HG03066 (cell line): ENCODE measurements at regions not wholly inside any gene's neighbourhood (a gene's known extent, or its start where the extent isn't known, plus 50 kb on each side); places are given as distances from the start of the nearest gene placed in this dataset.
"Not testable (repeated sequence)": the region's sequence is repeated elsewhere in the genome, so short reads cannot be mapped to it uniquely, and the experiment has no call there.

Experiments
- ATAC-seq: cut with Tn5 transposase; IDR thresholded peaks from one replicate; pipeline ENCODE4 v1.9.1; 2021; ENCODE audit warnings: low read depth; ENCODE audit not compliant: unreplicated experiment

GRCh38 chrX:39672405-39672804, 425.4 kb downstream of the BCOR start:
- ATAC-seq, result no peak

GRCh38 chrX:39674490-39675161, 423.1 kb downstream of the BCOR start:
- no peak for ATAC-seq

GRCh38 chrX:39675162-39675553, 422.6 kb downstream of the BCOR start:
- no peak for ATAC-seq

DNA sequence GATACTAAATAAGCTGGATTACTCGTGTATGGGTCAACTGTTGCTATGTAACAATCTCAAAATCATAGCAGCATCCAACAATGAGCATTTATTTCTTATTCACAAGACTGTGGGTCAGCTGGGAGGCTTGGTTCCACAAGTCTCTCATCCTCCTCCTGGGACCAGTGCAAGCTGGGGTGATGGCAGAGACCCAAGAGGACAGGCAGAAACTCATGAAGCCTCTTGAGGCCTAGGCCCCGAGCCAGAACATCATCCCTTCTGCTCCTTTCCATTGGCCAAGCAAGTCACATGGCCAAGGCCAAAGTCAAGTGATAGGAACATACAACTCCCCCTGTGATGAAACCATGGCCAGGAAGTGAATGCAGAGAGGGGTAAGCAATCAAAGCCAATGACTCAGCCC, 422.1 kb downstream of the BCOR start:
- ATAC-seq, result no peak

GRCh38 chrX:39676434-39676833, 421.3 kb downstream of the BCOR start:
- ATAC-seq, result no peak

GRCh38 chrX:39677585-39677977, 420.2 kb downstream of the BCOR start:
- ATAC-seq, result no peak

- ATAC-seq, result no peak
Measured at GRCh38 chrX:39677978-39678791, 419.6 kb downstream of the BCOR start.

GRCh38 chrX:39678914-39679313, 418.8 kb downstream of the BCOR start:
- ATAC-seq, result no peak

- ATAC-seq, result no peak
Measured at GRCh38 chrX:39679497-39680157, 418.1 kb downstream of the BCOR start.

- ATAC-seq, result no peak
Measured at GRCh38 chrX:39681885-39682284, 415.9 kb downstream of the BCOR start.

DNA sequence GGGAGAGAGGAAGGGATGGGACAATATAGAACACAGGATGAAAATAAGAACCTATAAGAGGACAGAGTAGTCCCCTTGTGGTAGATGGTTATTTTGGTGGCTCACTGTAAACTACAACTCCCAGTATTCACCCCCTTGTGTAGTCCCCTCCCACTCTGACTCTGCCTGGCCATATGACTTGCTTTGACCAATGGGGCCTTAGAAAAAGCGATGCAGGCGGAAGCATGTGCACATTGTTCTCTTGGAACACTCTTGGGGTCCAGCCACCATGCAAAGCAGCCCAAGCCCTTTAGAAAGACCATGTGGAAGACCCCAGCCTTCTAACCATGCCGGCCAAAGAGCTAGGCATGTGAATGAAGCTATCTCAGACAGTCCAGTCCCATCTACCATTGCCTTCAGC, 415.0 kb downstream of the BCOR start:
- no peak for ATAC-seq

GRCh38 chrX:39688219-39688575, 409.6 kb downstream of the BCOR start:
- ATAC-seq, result no peak

- no peak for ATAC-seq
Measured at GRCh38 chrX:39688576-39689375, 409.0 kb downstream of the BCOR start.

DNA sequence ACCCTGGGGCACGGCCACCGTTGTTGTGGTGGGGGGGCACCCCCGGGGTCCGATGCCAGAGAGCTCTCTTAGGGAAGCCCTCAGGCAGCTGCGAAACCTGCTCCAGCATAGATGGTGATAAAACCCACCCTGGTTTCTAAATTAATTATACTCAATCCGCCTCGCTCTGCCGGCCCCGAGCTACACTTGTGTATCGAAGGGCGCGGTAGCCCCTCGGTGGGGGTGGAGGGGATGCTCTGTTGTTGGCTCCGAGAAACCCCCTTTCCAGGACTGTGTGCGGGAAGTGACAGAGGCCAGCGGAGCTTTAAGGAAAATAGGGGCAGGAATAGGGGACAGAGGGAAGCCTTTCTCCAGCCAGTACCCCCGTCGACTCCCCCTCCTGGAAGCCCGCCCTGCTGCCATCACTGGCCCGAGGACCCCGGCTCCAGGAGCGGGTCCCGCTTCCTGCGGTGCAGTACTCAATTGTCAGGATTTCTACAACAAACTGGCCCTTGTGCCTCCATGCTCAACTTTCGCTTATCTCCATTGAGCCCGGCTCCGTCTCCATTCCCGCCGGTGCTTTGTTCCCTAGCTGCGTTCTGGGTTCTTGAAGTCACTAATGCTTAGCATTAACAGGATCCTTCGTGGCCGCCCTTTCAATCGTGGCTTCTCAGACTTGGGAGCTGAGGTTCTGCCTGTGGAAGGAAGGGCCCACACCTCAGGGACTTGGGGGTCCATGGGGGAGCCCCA, 408.2 kb downstream of the BCOR start:
- no peak for ATAC-seq

GRCh38 chrX:39690541-39691415, 407.0 kb downstream of the BCOR start:
- no peak for ATAC-seq

DNA sequence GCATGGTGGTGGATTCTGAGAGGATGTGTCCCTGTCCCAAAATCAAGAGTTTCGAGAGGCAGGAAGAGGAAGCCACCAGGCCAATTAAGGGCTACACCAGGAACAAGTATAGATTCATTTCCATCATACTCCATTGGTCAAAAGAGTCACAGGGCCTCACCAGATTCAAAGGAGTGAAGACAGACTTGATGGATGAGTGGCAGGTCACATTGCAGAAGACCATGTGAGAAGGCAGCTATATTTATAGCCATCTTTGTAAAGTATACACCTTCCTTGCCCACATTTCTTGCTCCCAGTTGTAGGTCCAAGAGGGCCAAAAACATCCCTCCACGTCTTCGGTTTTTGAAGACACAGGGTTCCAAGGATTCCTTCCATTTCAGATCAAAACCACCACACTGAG, 406.0 kb downstream of the BCOR start:
- no peak for ATAC-seq

DNA sequence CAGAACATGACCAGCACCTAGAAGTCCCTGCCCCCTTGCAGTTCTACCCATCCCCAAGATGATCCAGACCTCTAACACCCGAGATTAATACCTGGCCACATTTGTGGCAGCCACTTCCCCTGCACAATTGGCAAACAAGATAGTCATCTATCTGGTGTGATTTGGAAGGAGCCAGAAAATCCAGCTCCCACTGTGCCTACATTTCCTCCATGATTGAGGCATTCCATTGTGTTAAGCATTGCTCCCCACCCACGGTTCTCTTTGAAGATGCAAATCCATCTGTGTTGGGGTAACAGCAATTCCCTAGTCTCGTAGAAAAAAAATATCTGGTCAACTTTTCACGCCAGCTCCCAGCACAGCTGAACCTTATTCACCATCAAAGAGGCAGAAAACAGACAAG, 405.0 kb downstream of the BCOR start:
- ATAC-seq, result no peak

DNA sequence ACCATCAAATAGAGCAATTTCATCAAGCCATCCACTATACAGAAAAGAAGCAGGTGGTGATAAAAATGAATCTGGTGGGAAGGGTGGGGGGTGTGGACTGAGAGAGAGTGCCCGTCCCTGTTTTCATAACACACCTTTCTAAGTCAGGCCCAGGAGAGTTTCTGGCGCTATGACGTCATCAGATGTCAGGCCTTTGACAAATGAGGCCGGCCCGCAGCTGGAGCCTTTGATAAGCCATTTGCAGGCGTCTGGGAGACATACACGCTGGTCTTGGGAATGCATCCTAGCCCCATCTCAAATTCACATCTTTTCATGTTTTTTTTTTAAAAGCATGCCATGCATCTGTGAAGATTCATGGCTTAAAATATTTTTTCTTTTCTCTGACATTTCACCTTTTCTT, 404.5 kb downstream of the BCOR start:
- ATAC-seq, result no peak

DNA sequence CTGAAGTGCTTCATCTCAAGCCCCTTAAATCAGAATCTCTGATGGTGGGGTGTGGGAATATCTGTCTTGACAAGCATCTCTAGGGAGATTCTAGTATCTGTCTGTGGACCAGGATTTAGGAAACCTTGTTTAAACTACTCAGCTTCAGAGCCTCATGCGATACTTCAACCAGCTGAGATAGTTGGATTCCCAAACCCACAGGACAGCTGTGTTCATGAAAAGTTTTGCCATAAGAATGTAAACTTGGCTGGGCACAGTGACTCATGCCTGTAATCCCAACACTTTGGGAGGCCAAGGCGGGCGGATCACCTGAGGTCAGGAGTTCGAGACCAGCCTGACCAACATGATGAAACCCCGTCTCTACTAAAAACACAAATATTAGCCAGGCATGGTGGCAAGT, 395.1 kb downstream of the BCOR start:
- not testable (repeated sequence) for ATAC-seq
